Fibroblast of skin of back (primary cell): ENCODE measurements at regions not wholly inside any gene's neighbourhood (a gene's known extent, or its start where the extent isn't known, plus 50 kb on each side); places are given as distances from the start of the nearest gene placed in this dataset.
"Not testable (repeated sequence)": the region's sequence is repeated elsewhere in the genome, so short reads cannot be mapped to it uniquely, and the experiment has no call there.

ENCODE experiments used
- DNase-seq: peaks from one replicate; pipeline ENCODE4 v3.0.0-alpha.2; 2013

- peak; percentile 9 for DNase-seq
Measured at GRCh38 chr1:65020774-65021173, 54.4 kb upstream of the JAK1 start.

GRCh38 chr1:65021795-65022194, 55.4 kb upstream of the JAK1 start:
- no peak for DNase-seq

GRCh38 chr1:65022216-65022615, 55.9 kb upstream of the JAK1 start:
- no peak for DNase-seq

GRCh38 chr1:65025794-65026193, 59.4 kb upstream of the JAK1 start:
- no peak for DNase-seq

GRCh38 chr1:65026235-65026634, 59.9 kb upstream of the JAK1 start:
- DNase-seq, result peak; percentile 12

GRCh38 chr1:65027666-65028358, 61.5 kb upstream of the JAK1 start:
- peak; percentile 21 for DNase-seq

- DNase-seq, result not testable (repeated sequence)
Measured at GRCh38 chr1:65029434-65029833, 63.1 kb upstream of the JAK1 start.

- DNase-seq, result not testable (repeated sequence)
Measured at GRCh38 chr1:65034879-65035278, 68.5 kb upstream of the JAK1 start.

- DNase-seq, result no peak
Measured at GRCh38 chr1:65036570-65037051, 70.3 kb upstream of the JAK1 start.

- DNase-seq, result no peak
Measured at GRCh38 chr1:65039066-65039465, 72.7 kb upstream of the JAK1 start.

GRCh38 chr1:65039508-65039907, 73.2 kb upstream of the JAK1 start:
- no peak for DNase-seq

- no peak for DNase-seq
Measured at GRCh38 chr1:65042467-65042866, 76.1 kb upstream of the JAK1 start.

- no peak for DNase-seq
Measured at GRCh38 chr1:65044411-65044810, 78.1 kb upstream of the JAK1 start.

GRCh38 chr1:65045022-65045817, 78.9 kb upstream of the JAK1 start:
- DNase-seq, result no peak

- DNase-seq, result no peak
Measured at GRCh38 chr1:65048335-65048734, 82.0 kb upstream of the JAK1 start.

- DNase-seq, result no peak
Measured at GRCh38 chr1:65049941-65050713, 83.8 kb upstream of the JAK1 start.

- no peak for DNase-seq
Measured at GRCh38 chr1:65050735-65051134, 84.4 kb upstream of the JAK1 start.

- no peak for DNase-seq
Measured at GRCh38 chr1:65054481-65054880, 88.1 kb upstream of the JAK1 start.

- DNase-seq, result no peak
Measured at GRCh38 chr1:65055747-65056146, 89.4 kb upstream of the JAK1 start.

GRCh38 chr1:65056234-65056633, 89.9 kb upstream of the JAK1 start:
- DNase-seq, result no peak

- no peak for DNase-seq
Measured at GRCh38 chr1:65056866-65057265, 90.5 kb upstream of the JAK1 start.

- peak; percentile 52 for DNase-seq
Measured at GRCh38 chr1:65059930-65060538, 88.0 kb upstream of the AK4 start.

- no peak for DNase-seq
Measured at GRCh38 chr1:65062339-65062738, 85.7 kb upstream of the AK4 start.
